IMR-90 (cell line): ENCODE measurements at regions not wholly inside any gene's neighbourhood (a gene's known extent, or its start where the extent isn't known, plus 50 kb on each side); places are given as distances from the start of the nearest gene placed in this dataset.

Experiments
- ATAC-seq: fragments of 200-7000 bp; cut with Tn5 transposase; 2 replicates; pipeline ENCODE4 v1.9.1; 2020; ENCODE audit warnings: low read depth, mild to moderate bottlenecking, moderate library complexity
- BruUV-seq: library from RNA; stranded (reverse); fragments of 400-500 nt; replicated peaks from 2 replicates; lab custom pipeline; 2021; lab: Mats Ljungman, UMichigan
- CTCF ChIA-PET: fragments of 300-600 bp; formaldehyde crosslinking; extraction: SDS; loops from one replicate; lab custom pipeline; 2021; ENCODE audit warnings: antibody characterized with exemption; lab: Yijun Ruan, JAX
- POLR2A ChIA-PET: fragments of 300-600 bp; sonication (Branson Sonifier 250); formaldehyde crosslinking; loops from one replicate; lab custom pipeline; 2022; ENCODE audit warnings: antibody characterized with exemption; ENCODE audit not compliant: unreplicated experiment; lab: Charles Lee
- DNase-seq: peaks from one replicate; pipeline ENCODE4 v3.0.0; 2013
- H2AFZ ChIP-seq: replicated peaks from 2 replicates; pipeline ENCODE3; 2013; ENCODE audit warnings: low read length, mild to moderate bottlenecking; ENCODE audit not compliant: poor library complexity
- H2AK5ac ChIP-seq: 2 replicates; pipeline ENCODE4 v1.6.1; 2013; ENCODE audit warnings: low read depth, low read length, inconsistent platforms
- H2AK9ac ChIP-seq: replicated peaks from 2 replicates; pipeline ENCODE3; 2013; ENCODE audit warnings: mild to moderate bottlenecking, low read depth, low read length, moderate library complexity; ENCODE audit not compliant: poor library complexity
- H2BK120ac ChIP-seq: 2 replicates; pipeline ENCODE4 v1.6.1; 2013; ENCODE audit warnings: low read depth, low read length, inconsistent platforms
- H2BK15ac ChIP-seq: 3 replicates; pipeline ENCODE4 v1.6.1; 2013; ENCODE audit warnings: low read depth, low read length, inconsistent platforms
- H2BK20ac ChIP-seq: 2 replicates; pipeline ENCODE4 v1.6.1; 2013; ENCODE audit warnings: low read depth, mild to moderate bottlenecking, inconsistent platforms, low read length, moderate library complexity
- H2BK5ac ChIP-seq: 2 replicates; pipeline ENCODE4 v1.6.1; 2013; ENCODE audit warnings: mild to moderate bottlenecking, low read depth, low read length, inconsistent platforms; ENCODE audit not compliant: poor library complexity, severe bottlenecking
- H3K14ac ChIP-seq: replicated peaks from 2 replicates; pipeline ENCODE4 v1.6.1; 2013; ENCODE audit warnings: low read depth, low read length, inconsistent platforms
- H3K18ac ChIP-seq: 2 replicates; pipeline ENCODE4 v1.6.1; 2013; ENCODE audit warnings: low read depth, low read length, control low read depth
- H3K23ac ChIP-seq: 2 replicates; pipeline ENCODE4 v1.6.1; 2013; ENCODE audit warnings: low read depth, low read length, inconsistent platforms
- H3K27ac ChIP-seq: 2 replicates; pipeline ENCODE4 v1.5.1; 2013; ENCODE audit warnings: mild to moderate bottlenecking, control low read depth, low read length; ENCODE audit not compliant: insufficient read depth
- H3K27me3 ChIP-seq: 2 replicates; pipeline ENCODE4 v1.6.1; 2013; ENCODE audit warnings: low read length; ENCODE audit not compliant: control insufficient read depth, insufficient read depth
- H3K36me3 ChIP-seq: 2 replicates; pipeline ENCODE4 v1.6.1; 2013; ENCODE audit warnings: low read length, mixed read lengths; ENCODE audit not compliant: control insufficient read depth, insufficient read depth
- H3K4ac ChIP-seq: 2 replicates; pipeline ENCODE4 v1.6.1; 2013; ENCODE audit warnings: low read depth, low read length, inconsistent platforms
- H3K4me1 ChIP-seq: 2 replicates; pipeline ENCODE4 v1.6.1; 2013; ENCODE audit warnings: low read length, mixed read lengths; ENCODE audit not compliant: control insufficient read depth, insufficient read depth
- H3K4me2 ChIP-seq: 2 replicates; pipeline ENCODE4 v1.6.1; 2013; ENCODE audit warnings: low read depth, mild to moderate bottlenecking, control low read depth, low read length, moderate library complexity
- H3K4me3 ChIP-seq: 2 replicates; pipeline ENCODE4 v1.5.1; 2013; ENCODE audit warnings: low read depth, mild to moderate bottlenecking, control low read depth, low read length, moderate library complexity; ENCODE audit not compliant: insufficient read depth
- H3K56ac ChIP-seq: 2 replicates; pipeline ENCODE4 v1.6.1; 2013; ENCODE audit warnings: low read length, inconsistent platforms; ENCODE audit not compliant: insufficient read depth; ENCODE audit errors: extremely low read depth
- H3K79me1 ChIP-seq, 2 experiments: 2 replicates each; pipeline ENCODE4 v1.6.1; 2013; ENCODE audit warnings: low read length in 2 of 2, inconsistent platforms in 1 of 2, low read depth in 1 of 2
- H3K9ac ChIP-seq: 2 replicates; pipeline ENCODE4 v1.6.1; 2013; ENCODE audit warnings: low read depth, low read length, control low read depth
- H3K9me1 ChIP-seq: 2 replicates; pipeline ENCODE4 v1.6.1; 2013; ENCODE audit warnings: low read length, inconsistent platforms; ENCODE audit not compliant: insufficient read depth
- H3K9me3 ChIP-seq: 2 replicates; pipeline ENCODE4 v1.6.1; 2013; ENCODE audit warnings: low read length; ENCODE audit not compliant: control insufficient read depth, insufficient read depth
- H4K20me1 ChIP-seq: 2 replicates; pipeline ENCODE4 v1.6.1; 2013; ENCODE audit warnings: low read length, inconsistent platforms; ENCODE audit not compliant: insufficient read depth
- H4K5ac ChIP-seq: 2 replicates; pipeline ENCODE4 v1.6.1; 2013; ENCODE audit warnings: mild to moderate bottlenecking, low read depth, low read length, control low read depth
- H4K8ac ChIP-seq, 2 experiments: 2 replicates each; pipeline ENCODE4 v1.6.1; 2013; ENCODE audit warnings: low read depth in 2 of 2, low read length in 2 of 2, control low read depth in 1 of 2, inconsistent platforms in 1 of 2
- H4K91ac ChIP-seq: 2 replicates; pipeline ENCODE4 v1.6.1; 2013; ENCODE audit warnings: low read depth, low read length, inconsistent platforms; ENCODE audit not compliant: insufficient read depth
- MAFK ChIP-seq: IDR thresholded peaks from 2 replicates; pipeline ENCODE4 v1.6.1; 2012; ENCODE audit warnings: low read depth, low read length, improper control_type of control experiment
- NFE2L2 ChIP-seq: fragments of 150-350 bp; IDR thresholded peaks from 2 replicates; pipeline ENCODE4 v1.6.1; 2016; ENCODE audit warnings: low read depth, mild to moderate bottlenecking, low read length
- POLR2A ChIP-seq: IDR thresholded peaks from 2 replicates; pipeline ENCODE4 v1.6.1; 2012; ENCODE audit warnings: mild to moderate bottlenecking, low read depth, low read length
- WGBS, 2 experiments: methylation state at CpG; one replicate each; pipeline versions ENCODE4 v1.1.5 to v1.1.7; 2013; ENCODE audit warnings: missing lambda C conversion rate in 2 of 2; ENCODE audit not compliant: insufficient read length in 1 of 2; ENCODE audit errors: extremely low coverage in 2 of 2; 5-methylcytosine and 5-hydroxymethylcytosine counted together
- dilution Hi-C: fragments of 300-500 bp; cut with HindIII; formaldehyde crosslinking; loops from one replicate; pipeline ENCODE4 v1.14.3; 2018; ENCODE audit warnings: low sequenced_read_pairs; ENCODE audit not compliant: unreplicated experiment
- in situ Hi-C: fragments of 300-500 bp; cut with MboI; formaldehyde crosslinking; loops from 3 replicates; pipeline ENCODE4 v1.14.3; 2019; ENCODE audit warnings: low sequenced_read_pairs, inconsistent platforms, mixed read lengths
- intact Hi-C: fragments of 100-400 bp; cut with micrococcal nuclease; formaldehyde crosslinking; loops from 2 replicates; pipeline ENCODE4 v1.10.0; 2022

GRCh38 chr5:93285461-93285860 lies 295.6 kb downstream of the NR2F1-AS1 start:
- no peak overlapping the region for H3K56ac ChIP-seq
- dilution Hi-C loops (no loop called here), intact Hi-C loops (no loop called here), in situ Hi-C loops (no loop called here)
- BruUV-seq: no TSS peak
- no peak overlapping the region for H3K9ac ChIP-seq
- peak overlapping the region; percentile 33; the same call in 1 of the 2 replicates for H2BK120ac ChIP-seq
- peak overlapping the region; percentile 67; the same call in 1 of the 2 replicates for H2BK20ac ChIP-seq
- H3K36me3 ChIP-seq: no peaks in the 10 kb centered on the region
- H3K9me3 ChIP-seq: peaks cover 6% of the 10 kb centered on the region; the same call in 1 of the 2 replicates
- no peak overlapping the region for H3K4me3 ChIP-seq
- H3K4me1 ChIP-seq: no peaks in the 10 kb centered on the region; the same call in 1 of the 2 replicates
- H3K4me2 ChIP-seq: no peak overlapping the region
- H4K20me1 ChIP-seq: no peaks in the 10 kb centered on the region
- H3K27ac ChIP-seq: no peak overlapping the region
- no peak overlapping the region for H2AK5ac ChIP-seq
- no peak overlapping the region for H2AK9ac ChIP-seq
- H4K91ac ChIP-seq: no peak overlapping the region
- ATAC-seq: no peak
- TF ChIP-seq POLR2A: no peak
- peak; percentile 90 for TF ChIP-seq NFE2L2
- TF ChIP-seq MAFK: peak; percentile 84
- no peak overlapping the region for H3K4ac ChIP-seq
- no peak overlapping the region for H3K23ac ChIP-seq
- no peaks in the 10 kb centered on the region for H3K79me1 ChIP-seq
- no peaks in the 10 kb centered on the region for H3K27me3 ChIP-seq
- H4K8ac ChIP-seq: no peak overlapping the region
- 0 out of 3 replicates have a peak overlapping the region, but pooled peaks have one; percentile 40 for H2BK15ac ChIP-seq
- ChIA-PET POLR2A (no interaction called here), CTCF (no interaction called here)
- H2BK5ac ChIP-seq: no peak overlapping the region
- no CpG with 5 or more reads among the region's 1 CpG for WGBS, 2 experiments
- H4K5ac ChIP-seq: no peak overlapping the region
- no peak overlapping the region for H2AFZ ChIP-seq
- H3K9me1 ChIP-seq: no peaks in the 10 kb centered on the region
- peak overlapping the region; percentile 64; the same call in 1 of the 2 replicates for H3K18ac ChIP-seq
- peak; percentile 17 for DNase-seq
- H3K14ac ChIP-seq: no peak overlapping the region
